GM19468 (cell line): ENCODE measurements at regions not wholly inside any gene's neighbourhood (a gene's known extent, or its start where the extent isn't known, plus 50 kb on each side); places are given as distances from the start of the nearest gene placed in this dataset.
"Not testable (repeated sequence)": the region's sequence is repeated elsewhere in the genome, so short reads cannot be mapped to it uniquely, and the experiment has no call there.

Source experiments
- ATAC-seq: cut with Tn5 transposase; IDR thresholded peaks from one replicate; pipeline ENCODE4 v1.9.1; 2021; ENCODE audit warnings: mild to moderate bottlenecking, moderate library complexity, moderate number of reproducible peaks; ENCODE audit not compliant: unreplicated experiment; ENCODE audit errors: extremely low read depth

DNA sequence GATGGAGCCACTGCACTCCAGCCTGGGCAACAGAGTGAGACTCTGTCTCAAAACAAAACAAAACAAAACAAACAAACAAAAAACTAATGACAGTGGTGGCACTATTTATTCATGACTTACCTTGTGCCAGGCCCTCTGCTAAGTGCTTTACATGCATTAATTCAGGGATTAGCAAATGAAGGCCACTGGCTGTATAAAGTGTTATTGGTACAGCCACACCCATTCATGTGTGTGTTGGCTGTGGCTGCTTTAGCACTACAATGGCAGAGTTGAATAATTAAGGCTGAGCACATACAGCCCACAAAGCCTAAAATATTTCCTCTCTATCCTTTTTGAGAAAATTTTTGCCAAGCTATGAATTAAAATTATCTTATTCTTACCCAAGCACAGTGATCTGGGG lies 531.8 kb upstream of the CDH5 start:
- no peak for ATAC-seq

DNA sequence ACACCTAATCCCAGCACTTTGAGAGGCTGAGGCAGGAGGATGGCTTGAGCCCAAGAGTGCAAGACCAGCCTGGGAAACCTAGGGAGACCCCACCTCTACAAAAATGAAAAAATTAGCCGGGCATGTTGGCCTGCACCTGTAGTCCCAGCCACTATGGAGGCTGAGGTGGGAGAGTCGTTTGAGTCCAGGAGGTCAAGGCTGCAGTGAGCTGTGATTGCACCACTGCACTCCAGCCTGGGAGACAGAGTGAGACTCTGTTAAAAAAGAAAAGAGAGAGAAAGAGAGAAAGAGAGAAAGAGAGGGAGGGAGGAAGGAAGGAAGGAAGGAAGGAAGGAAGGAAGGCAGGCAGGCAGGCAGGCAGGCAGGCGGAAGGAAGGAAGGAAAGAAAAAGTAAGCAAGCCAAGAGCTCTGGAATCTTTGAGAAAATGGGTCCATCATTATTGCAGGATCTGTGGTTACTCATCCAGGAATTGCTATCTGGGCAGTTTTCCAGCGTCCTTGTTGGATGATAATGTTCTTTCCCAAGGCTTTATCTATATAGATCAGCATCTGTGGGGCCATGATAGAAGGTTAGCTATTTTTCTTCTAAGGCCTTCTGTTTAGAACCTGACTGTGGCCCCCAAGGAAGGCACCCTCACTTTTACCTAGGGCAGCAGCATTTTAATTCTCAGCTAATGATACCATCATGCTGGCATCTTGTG lies 533.2 kb upstream of the CDH5 start:
- no peak for ATAC-seq

DNA sequence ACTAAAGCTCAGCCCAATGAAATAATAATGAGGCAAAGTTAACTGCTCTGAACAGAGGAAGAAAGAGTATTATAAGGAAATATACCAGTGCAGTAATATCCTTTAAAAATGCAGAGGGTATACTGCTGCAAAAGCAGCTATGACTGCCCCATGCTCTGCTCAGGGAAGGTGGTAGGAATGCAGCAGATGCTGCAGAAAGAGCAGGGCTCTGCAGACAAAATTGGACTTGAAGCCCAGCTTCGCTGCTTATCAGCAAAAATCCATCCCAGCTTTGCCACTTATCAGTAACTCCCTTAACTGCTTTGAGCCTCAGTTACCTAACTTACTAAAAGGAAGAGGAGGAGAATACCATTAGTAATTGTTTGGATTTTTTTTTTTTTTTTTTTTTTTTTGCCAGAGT lies 533.8 kb upstream of the CDH5 start:
- ATAC-seq, result no peak

DNA sequence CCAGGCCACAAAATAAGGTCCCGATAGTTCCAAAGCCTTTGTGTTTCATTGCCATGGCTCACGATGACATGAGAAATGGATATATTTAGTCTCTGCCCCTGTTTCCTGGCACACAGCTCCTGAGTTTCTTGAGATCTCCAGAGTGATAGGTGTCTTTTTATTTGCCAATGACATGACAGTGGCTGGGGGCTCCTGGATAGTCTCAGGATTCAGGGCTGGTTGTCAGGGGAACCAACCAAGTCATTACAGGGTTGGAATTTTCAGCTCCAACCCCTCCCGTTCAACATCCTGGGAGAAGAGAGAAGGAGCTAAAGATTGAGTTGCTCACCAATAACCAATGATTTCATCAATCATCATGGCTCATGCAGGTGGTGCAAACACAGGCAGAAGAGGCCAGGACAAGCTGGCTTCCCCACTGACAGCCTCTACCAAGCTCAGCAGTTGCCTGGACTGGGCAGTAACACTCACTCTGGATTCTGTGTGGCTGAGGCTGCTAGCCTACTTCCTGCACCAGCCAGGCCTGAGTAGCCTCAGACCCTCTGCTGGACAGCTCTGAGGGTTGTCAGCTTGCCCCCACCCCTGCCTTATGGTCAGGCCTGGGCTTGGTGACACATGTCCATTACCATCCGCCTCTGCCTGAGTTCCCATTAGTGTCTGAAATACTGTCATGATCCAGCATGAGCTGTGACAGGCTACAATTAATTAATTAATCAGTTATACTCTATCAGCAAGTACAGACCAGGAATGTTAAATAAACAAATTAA lies 534.4 kb upstream of the CDH5 start:
- no peak for ATAC-seq

DNA sequence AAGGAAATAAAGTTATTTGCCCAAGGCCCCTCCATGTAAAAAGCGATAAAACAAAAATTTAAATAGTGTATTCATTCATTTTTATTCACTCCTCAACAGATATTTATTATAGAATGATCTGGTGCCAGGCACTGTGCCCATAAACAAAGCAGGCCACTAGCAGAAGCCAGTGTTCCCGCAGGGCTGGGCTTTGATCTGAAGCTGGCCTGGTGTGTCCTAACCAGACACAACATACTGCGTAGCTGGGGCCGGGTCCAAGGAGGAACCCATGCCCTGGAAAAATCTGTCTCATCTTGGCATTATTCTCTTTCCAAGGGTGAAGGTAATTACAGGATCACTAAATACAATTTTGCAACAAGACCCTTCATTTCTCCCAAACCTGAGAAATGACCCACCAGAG lies 537.4 kb upstream of the CDH5 start:
- ATAC-seq, result no peak

DNA sequence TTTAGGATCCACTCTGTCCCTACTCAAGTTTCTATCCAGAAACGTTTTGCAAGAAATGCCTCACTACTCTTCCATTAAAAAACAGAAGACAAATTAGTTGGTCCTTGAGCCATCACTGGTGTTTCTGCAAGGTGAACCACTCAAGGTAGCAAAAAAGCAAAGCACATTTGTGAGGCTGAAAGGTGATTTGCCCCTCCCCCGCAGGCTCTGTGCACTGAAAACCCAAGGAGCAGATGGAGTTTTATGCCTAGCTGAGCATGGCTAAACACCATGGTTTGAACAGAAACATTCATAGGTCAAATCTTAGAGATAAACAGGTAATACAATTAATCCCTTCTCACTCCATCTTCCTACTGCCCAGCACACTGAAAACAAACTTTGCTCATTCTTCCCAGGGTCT lies 538.2 kb upstream of the CDH5 start:
- ATAC-seq, result no peak

DNA sequence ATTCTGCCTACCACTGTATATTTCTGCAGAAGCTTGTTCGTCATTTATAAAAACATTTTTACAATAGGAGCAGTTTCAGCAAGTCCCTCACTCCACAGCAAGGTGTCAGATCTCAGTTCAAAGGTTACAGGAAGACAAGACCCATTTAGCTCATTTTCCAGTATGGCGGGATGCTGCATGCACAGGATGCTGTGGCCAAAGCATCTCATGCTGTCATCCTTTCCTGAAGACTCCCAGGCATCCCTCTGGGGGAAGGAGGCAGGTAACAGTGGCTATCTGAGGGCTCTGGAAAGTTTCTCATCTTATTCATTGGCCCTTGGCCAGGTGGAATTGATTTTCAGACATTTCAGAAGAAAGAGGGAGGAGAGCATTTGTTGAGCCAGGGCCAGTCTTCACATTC lies 539.3 kb upstream of the CDH5 start:
- ATAC-seq, result no peak

DNA sequence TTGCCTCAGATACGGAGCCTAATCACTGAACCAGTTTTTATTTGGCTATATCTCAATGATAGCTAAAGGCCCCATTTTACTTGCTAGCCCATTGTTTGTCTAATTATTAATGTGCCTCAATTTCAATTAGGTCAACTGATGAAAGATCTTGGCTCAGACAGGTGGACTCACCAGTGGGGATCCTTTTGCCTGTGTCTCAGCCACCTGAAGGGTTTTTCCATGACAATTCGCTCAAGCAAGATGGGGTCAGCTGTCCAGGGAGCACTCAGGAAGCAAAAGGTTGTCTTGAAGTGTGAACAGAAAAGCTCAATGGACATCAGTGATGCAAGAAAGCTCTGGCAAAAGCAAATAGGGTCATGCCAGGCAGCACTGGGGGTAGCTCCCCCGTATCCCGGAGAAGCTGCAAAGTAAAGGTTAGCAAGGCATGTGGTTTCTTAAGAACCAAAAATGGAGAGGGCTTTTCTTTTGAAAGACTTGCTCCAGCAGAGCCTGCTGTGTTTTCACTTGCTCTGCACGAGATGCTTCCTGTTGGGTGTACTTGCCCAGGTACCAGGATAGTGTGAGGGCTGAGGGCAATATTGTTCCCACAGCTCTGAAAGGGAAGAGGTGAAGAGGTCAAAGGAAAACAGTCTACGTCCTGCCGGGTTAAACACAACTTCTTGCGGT lies 541.2 kb upstream of the CDH5 start:
- no peak for ATAC-seq

DNA sequence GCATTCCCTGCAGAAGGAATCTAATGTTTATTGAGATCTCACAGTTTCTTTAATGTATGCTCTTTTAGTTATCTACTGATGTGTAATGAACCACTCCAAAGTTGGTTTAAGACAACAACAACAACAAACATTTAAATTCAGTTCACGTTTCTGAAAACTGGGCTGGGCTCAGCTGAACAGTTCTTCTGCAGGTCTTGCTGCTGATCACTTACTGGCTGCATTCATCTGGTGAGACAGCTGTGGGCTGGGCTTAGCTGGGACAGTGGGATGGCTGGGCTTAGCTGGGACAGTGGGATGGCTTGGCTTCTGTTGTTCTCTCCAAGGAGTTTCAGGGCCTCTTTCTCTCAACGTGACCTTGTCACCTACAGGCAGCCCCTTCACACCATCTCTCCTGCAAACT lies 544.3 kb upstream of the CDH5 start:
- no peak for ATAC-seq

DNA sequence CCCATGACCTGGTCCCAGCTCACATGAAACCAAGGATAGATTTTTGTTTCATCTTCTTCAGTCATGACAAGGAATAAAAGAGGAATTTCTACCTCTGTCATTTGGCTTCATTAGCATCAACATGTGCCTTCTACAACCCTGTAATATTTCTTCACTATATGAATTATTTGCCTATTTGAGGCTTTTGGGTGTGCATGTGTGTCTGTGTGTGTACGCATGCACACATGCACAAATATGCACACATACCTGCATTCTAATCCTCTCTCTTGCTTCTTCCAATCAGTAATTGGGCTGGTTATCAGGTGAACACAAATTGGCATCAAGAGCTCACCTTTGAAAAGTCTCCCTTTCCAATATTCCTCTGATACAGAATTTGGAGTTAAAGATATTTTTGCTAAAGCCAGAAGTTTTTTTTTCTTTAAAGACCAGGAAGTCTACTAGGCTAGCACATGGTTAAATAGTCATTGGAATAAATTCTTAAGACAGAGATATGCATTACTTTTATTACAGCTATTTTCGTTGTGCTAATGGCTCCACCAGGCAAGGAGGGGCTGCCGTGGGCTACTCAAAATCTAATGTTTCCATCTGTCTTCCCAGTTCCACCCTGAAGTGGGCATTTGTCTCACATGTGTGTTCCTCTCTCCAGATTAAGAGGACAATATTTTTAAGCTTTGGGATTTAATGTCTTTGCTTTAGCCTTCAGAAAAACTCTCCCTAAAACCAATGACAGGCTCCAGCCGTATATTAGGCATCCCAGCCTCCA lies 547.2 kb upstream of the CDH5 start:
- ATAC-seq, result no peak

DNA sequence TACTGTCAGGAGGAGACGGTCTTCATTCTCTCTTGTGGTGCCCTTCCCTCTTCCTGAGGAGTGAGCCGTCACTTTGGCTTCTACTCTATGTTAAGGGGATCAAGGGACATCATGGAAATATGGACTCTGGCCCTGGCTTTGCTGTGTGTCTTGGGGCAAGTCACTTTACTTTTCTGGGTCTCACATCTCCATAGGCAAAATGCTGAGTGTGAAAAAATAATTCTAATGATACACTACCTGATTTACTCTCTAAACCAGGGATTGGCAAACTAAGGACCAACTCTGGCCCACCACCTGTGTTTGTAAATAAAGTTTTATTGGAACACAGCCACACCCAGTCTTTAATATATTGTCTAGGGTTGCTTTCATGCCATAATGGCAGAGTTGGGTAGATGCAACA lies 548.7 kb upstream of the CDH5 start:
- ATAC-seq, result no peak

DNA sequence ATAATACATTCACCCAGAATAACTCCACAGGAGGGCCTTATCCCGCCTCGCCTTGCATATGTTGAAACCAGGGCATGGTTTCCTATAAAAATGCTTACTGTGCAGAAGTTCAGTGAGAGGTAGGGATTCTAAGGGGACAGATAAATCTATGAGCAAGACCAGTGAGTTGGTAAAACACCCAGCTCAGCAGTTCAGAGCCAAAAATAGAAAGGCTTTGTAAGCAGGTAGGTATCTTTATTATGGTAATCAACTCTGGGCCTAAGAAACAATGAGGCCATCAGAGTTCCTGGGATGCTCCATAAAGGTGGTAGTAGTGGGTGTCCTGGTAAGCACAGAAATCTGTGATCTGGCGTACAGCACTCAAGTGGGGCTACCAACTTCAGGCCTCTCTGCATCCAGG lies 549.4 kb upstream of the CDH5 start:
- no peak for ATAC-seq

DNA sequence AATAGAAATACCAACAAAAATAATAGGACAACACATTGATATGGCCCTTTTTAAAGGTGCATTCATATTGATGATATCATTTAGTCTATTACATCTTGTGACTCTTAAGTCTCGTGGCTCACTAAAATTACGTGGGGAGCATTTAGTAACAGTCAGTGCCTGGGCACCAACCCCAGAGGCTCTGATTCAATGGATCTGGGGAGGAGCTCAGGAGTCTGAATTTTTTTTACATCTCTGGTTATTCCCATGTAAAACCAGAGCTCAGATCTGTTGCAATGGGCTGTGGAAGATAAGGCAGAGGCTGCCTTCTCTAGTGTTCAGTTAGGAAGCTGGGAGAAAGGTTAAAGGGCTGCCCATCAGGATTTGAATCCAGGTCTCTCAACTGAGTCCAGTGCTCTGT lies 549.9 kb upstream of the CDH5 start:
- ATAC-seq, result no peak

DNA sequence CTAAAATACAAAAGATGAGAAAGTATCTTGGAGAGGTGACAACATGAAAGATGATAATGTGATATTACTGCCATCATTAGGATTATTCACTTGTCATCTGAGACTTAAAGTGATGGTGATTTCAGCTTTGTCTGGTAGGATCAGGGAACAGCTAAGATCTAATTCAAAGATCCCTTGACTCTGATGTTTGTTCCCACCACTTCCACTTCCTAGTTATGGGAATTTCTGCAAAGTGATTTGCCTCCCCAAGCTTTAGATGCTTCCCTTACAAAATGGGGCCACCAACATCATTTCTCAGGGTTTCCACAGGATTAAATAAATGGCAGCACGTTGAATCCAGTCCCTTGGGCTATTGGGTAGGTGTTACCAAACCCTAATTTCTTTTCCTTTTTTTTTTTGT lies 550.8 kb upstream of the CDH5 start:
- ATAC-seq, result no peak

DNA sequence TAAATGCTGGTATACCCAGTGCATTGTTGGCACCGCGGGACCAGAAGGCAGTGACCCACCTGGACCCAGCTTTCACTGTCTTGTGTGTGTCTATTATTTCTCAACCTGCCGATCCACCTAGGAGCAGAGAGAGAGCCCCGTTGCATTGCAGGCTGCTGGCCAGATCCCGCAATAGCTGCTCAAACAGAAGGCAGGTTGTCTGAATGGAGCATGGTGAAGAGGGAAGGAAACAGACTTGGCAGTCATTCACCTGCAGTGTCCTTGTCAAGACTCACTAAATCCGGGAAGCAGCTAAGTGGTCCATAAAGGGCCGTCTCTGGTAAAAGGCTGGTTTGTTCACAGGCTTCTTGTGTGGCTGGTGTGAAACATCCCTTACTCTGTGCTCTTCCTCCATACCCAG lies 552.6 kb upstream of the CDH5 start:
- not testable (repeated sequence) for ATAC-seq

DNA sequence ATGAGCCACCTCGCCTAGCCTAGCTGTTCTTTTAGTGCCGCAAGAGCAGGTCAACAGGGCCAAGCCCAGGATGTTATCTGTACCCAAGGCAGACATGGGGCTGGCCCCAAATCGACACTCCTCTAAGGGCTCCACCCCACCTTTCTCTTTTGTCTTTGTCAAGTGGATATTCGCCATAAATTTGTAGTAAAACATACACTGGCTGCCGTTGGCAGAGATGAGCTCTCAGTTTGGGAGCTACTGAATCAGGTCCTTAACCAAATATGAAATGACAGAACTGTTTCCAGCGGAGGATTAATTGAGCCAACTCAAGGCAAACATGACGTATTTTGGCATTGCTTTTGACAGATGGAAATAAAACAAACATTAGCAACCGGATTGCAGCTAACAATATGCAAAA lies 556.9 kb upstream of the CDH5 start:
- no peak for ATAC-seq

DNA sequence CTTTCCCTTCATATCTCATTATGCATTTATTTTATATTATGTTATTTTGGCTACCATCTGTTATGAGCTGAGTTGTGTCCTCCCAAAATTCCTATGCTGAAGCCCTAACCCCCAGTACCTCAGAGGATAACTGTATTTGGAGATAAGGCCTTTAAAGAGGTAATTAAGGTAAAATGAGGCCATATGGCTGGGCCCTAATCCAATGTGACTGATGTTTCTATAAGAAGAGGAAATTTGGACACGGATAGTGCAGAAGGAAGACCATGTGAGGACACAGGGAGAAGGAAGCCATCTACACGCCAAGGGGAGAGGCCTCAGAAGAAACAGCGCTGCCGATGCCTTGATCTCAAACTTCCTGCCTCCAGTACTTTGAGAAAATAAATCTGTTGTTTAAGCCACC lies 557.7 kb upstream of the CDH5 start:
- no peak for ATAC-seq

DNA sequence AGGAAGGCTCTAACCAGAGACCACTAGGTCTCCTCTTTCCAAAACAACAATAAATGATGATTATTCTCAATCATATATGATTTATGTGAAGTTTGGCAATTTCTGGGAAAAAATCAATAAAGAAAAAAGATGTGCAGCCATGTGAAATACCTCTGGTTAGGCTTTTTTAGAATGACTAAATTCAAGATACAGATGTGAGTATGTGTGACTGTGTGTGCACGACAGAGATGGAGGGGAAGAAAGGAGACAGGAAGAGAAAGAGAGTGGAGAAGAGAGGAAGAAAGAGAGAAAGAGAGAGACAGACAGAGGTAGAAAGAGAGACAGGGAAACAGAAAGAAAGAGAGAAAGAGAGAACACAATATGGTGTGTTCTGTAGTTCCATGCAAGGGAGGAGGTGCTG lies 558.6 kb upstream of the CDH5 start:
- no peak for ATAC-seq

DNA sequence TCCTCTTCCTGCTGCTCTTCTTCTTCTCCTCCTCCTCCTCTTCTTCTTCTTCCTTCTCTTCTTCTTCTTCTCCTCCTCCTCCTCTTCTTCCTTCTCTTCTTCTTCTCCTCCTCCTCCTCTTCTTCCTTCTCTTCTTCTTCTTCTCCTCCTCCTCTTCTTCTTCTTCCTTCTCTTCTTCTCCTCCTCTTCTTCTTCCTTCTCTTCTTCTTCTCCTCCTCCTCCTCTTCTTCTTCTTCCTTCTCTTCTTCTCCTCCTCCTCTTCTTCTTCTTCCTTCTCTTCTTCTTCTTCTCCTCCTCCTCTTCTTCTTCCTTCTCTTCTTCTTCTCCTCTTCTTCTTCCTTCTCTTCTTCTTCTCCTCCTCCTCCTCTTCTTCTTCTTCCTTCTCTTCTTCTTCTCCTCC lies 560.8 kb upstream of the CDH5 start:
- not testable (repeated sequence) for ATAC-seq

DNA sequence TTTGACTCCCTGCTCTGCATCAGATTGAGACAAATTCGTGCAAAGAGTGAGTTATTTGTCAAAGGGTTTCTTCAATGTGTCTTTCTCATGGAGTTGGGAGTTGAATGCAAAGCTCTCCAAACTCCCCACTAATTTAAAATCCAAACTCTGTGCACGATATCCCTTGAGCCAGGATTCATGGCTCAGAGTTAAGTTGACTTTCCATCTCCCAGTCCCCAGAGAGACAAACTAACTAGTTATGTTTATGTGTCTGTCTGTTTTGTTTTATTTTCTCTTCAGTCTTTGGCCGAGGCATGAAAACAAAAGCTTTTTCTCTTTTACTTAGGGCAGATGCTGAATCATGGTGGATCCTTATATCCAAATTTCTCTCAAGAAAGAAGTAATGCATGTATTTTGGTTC lies 570.0 kb upstream of the CDH5 start:
- ATAC-seq, result no peak

DNA sequence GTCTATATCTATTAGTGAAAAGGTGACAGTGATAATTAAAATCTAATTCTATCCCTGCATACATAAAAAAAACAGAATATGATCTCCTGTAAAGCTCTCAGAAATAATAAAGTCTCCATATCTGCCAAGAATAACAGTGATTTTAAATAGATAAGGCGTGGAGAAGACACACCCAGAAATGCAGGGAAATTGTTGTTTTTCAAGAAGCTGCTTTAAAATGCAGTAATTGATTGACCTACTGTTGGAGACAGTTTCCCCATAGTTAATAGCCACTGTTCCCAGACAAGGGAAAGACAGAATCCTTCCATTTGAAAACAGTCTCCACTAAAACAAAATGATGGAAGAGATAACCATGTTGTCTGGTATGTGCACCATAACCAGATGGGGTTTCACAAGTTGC lies 571.5 kb upstream of the CDH5 start:
- no peak for ATAC-seq
